ENCODE measurements at regions not wholly inside any gene's neighbourhood (a gene's known extent, or its start where the extent isn't known, plus 50 kb on each side); places are given as distances from the start of the nearest gene placed in this dataset.
A peak's percentile ranks its signal among the peaks of the same experiment; 100 is the strongest.

DNA sequence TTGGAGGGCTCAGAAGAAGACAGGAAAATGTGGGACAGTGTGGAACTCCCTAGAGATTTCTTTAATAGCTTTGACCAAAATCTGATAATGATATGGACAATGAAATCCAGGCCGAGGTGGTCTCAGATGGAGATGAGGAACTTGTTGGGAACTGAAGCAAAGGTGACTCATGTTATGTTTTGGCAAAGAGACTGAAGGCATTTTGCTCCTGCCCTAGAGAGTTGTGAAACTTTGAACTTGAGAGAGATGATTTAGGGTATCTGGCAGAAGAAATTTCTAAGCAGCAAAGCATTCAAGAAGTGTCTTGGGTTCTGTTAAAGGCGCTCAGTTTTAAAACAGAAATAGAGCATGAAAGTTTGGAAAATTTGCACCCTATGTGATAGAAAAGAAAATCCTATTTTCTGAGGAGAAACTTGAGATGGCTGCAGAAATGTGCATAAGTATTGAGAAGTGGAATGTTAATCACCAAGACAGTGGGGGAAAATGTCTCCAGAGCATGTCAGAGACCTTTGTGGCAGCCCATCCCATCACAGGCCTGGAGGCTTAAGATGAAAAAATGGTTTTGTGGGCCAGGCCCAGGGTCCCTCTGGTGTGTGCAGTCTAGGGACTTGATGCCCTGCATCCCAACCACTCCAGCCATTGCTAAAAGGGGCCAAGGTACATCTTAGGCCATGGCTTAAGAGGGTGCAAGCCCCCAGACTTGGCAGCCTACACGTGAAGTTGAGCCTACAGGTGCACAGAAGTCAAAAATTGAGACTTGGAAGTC lies 463.7 kb upstream of the TLE4 start:
- DNase-seq: no peak

DNA sequence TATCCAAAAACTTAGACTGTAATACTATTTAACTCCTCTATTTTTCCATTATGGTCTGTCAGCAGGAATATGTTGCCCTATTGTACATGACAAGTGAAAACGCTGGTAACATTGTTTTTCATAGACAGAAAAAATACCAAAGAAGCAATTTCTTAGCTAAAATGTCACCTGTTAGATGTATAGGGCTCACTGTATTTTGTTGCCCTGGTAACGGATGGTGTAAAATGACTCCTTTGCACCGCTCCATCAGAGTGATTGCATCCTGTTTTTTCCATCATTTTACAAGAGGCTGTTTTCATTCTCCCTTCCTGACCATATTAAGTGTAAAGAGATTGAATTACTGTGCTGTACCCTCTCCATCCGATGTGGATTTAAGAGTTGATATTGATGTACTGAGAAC lies 460.1 kb upstream of the TLE4 start:
- peak; percentile 88 for DNase-seq

DNA sequence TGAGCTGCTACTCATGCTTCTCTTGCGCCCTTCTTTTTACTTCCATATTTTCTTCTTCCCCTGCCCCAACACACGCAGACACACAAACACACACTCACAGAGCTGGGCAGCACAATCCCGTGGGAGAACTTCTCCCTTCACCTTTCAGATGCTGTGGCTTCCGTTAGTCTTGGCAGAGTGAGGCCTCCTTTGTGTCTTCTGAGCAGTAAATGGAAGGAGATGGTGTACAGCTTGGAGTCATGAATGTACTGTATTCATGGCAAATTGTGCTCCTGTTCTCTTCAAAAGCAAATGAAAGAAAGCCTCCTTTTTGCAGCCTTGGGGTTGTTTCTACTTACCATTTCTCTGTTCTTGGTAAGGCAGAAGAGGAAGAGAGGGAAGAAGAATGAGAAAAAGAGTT lies 456.6 kb upstream of the TLE4 start:
- DNase-seq: no peak

DNA sequence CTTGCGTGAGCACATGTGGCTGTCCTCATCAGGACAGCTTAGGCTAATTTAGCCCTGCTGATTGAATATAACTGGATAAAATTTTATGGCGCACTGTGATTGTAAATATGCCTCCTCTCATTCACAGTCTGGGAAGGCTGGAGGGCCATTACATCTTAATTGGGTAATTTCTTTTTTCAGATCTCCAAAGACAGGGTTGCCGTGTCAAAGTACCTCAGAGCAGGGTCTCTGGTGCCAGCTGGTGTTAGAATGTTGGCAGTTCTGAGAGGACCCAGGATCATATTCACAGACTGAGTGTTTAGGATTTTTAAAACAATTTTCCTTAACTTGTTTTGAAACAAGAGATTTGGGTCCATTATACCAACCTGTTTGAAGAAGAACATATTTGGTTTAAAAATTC lies 455.7 kb upstream of the TLE4 start:
- peak; percentile 65 for DNase-seq

DNA sequence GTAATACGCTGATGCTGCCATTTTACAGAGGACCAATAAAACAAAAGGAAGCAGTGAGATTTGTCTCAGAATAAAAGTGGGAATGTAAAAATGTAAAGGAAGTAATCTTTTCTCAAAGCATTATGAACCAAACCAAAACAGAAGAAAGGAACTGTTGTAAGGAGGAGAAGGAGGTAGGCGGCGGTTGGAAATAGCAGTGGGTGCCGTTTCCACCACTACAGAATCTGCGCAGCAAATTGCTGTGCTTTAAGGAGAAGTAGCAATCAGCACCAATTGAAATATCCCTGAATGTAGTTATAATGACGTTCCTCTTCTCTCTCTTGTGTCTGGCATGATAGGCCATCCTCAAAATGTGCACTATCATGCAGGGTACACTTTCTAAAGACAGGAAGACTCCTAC lies 455.1 kb upstream of the TLE4 start:
- no peak for DNase-seq

DNA sequence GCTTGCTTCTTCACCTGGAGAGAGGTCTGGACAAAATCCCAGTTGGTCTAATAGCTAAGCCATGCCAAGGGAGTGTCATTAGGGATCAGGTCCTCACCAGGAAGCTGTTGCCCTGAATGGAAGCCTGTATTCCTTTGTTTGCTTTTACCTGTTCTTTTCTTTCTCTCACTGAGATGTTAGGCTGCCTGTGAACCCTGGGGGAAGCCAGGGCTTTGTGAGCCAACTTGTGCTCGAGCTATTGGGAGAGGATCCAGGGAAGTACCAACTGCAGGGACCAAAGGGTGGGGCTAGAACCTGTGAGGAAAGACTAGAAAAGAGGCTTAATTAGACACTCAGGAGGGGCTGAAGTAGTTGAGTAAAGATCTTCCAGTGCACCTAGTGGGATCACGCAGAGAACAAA lies 451.2 kb upstream of the TLE4 start:
- peak; percentile 31 for DNase-seq

DNA sequence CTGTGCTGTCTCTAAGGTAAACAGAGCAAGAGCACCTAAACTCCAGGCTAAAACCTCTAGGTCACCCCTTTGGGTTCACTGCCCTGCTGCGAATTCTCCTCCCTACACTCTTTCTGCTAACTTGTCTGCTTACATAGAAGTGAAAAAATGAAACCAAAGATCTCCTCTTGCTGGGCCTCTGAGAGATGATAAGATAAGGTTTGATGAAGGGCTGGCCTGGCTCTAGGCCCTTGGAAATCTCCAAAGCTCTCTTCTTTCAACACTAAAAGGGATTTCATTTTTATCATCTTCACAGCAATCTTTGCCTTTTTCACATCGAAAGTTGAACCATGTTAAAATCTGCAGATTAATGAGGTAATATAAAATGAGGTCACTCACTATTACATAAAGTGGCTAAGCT lies 450.8 kb upstream of the TLE4 start:
- no peak for DNase-seq

DNA sequence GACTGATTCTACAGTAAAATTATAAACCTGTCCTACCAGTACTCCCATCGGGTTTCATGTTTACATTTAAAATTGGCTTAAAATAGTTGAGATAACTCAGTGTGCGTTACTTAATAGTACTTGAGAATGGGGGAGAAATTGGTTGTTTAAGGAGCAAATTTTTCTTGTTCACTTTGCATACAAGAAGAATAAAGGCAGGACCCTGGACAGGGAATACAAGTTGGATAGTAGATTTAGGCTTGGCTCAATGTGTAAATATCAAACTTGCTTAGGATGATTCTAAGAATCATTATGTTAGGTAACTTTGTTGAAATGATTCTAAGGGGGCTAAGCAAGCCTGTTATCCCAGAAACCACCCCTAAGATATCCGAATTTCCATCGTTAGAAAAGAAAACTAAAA lies 448.4 kb upstream of the TLE4 start:
- no peak for DNase-seq

DNA sequence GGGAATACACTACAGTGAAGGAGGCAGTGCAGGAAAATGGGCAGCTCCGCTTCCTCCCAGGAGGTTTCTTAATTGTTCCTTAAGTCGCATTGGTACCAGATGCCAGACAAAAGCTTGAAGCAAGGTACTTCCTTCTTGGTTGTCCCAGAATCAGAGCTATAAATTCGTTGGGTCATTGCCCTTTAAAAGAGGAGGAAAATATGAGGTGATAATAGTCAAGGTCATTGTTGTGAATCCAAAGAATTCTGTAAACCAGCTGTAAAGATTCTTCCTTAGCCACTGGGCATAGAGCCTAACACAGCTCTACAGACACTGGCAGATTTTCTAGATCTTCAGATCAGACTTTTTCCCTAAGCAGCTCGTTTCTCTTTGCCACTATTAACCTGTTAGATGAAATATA lies 444.1 kb upstream of the TLE4 start:
- no peak for DNase-seq

DNA sequence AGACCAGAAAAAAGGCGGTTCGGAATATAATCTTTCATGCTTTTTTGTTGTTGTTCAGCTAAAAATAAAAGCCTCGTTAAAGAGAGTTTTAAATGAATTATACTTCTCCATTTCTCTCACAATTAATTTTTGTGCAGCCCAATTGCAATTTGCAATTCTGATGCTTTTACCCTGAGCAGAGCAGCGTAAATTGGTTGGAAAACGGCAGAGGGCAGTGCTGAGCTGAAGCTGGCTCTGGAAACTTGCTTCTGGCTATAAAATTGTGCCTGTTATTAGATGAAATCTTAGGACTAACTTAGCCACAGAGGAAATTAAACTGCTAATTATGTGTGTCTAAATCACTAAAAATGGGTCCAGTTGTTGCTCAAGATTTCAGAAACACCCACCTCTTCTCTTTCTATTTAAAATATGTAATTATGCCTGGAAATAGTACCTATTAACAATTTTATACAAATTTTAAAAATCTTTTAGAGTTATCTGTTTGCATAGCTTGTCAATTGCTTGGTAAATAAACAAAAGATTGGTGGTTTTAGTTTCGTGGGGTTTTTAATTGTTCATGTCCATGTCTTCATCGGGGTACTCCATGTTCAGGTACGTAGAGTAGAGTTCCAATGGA lies 441.8 kb upstream of the TLE4 start:
- peak; percentile 45 for DNase-seq

DNA sequence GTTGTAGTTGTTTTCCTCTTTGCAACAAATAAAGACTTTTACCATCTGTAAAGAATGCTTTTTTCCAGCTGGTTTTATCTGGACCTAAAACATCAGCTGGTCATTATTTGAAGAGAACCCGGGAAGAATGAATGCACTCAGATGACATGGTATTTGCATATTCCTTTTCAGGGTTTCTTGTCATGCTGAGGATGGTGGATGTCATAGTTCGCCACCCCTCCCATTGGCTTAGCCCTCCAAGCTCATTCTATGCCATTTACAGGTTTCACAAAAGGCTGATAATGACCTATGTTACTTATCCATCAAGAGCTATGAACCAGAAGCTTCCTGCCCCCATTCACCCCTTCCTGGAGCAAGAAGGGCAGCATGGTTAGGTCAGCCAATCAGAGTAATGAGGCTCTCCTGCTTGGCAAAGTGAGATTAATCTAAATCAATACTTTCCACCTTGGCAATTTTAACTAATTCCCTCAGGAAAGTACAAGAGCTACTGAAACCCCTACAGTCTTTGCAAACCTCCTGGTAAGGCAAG lies 440.5 kb upstream of the TLE4 start:
- DNase-seq: no peak

DNA sequence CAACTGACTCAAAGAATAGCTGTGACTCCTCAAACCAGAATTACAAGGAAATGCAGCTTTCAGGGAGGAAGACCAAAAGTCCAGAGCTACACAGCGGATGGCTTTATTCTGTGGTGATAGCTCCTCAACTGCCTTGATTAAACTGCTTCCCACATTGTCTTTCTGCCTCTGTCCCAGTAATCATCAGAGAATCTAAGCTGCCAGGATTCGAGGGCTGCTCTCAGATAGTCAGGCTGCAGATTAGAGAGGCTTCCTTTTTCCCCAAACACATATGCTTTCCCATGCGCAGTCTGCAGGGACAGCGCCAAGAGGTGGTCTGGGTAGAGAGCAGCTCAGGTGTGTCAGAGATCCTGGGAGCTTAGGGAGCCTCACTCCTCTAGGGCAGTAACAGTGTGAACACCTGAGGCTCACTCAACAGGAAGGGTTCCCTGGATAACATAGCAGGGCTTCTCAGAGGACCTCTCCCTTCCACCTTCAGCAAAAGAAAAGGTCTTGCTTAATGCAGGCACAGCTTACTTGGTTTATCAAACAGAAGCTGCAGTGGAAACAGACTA lies 439.9 kb upstream of the TLE4 start:
- no peak for DNase-seq

DNA sequence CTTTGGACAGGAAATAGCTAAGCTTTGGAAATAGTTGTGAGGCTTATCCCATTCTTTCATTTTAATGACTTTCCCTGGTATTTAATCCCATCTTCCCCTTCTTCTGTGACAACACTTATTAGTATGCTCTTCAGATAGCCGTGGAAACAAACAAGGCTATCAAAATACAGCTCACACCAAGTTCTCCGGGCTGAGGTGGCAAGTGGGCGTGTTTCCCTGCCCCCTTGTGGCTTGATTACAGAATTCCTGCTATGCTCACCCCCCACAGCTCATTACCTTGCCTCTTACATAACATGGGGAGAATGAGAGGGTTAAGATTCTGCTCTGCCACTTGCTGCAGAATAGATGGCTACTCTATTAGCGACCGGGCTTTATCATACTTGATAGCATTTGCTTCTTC lies 437.1 kb upstream of the TLE4 start:
- peak; percentile 34 for DNase-seq

DNA sequence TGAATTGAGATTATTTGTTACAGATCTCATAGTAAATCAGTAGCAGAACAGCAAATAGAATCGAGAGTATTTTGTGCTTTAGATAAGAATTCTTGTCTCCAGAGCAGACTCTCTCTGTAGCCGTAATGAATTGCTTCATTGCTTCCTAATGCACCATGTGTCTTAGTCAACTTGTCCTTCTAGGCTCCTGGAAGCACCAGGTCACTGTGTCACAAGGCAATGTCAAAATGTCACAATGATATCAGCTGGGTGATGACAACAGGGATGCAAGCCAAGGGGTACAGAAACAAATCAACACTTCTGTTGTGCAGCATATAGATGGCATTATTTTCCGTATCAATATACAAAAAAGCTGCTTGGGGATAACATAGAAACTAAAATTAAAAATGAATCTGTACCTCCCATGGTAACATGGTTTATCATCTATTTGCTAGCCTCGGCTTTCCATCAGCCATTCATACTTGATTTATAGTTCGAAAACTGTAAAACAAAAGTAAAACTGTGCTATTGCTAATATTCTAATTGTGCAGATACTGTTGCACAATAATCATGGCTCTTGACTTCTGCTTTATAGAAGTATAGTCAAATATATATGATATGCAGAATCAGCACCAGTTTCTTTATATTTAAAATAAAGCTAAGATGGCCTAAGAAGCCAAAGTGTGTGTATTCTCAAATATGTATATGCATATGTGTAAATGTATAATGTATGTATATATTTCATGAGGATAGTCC lies 435.9 kb upstream of the TLE4 start:
- DNase-seq: no peak

DNA sequence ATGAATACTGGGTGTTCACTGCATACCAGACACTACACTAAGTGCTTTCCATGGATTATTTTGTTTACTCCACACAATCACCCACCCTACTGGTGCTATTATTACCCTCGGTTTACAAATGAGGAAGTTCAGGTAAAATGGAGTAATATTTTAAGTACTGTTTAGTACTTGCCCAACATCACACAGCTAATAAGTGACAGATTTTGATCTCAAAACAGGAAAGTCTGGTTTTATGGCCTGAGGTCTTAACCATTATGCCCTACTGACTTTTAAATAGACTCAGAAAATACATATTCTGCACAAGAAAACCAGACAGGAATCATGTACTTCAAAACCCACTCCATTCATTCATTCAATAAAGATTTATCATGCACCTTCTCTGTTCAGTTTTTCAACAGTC lies 431.0 kb upstream of the TLE4 start:
- DNase-seq: no peak

DNA sequence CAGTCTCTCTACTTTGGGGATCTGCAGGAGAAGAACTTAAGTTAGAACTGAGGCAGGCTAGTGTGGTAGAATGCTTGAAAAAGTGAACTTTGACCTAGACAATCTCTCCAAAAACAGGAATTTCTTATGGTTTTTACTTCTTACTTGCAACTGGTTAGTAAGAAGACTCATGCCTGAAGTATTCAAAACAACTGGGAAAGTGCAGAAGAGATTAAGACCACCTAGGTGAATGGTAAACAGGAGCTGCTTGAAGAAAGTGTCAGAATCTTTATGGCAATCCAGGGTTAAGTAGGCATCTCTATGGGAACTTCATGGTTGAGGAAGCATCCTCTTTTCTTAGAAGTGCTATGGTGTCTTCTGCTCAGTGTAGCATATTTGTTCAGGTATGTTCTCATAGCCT lies 428.6 kb upstream of the TLE4 start:
- DNase-seq: no peak

DNA sequence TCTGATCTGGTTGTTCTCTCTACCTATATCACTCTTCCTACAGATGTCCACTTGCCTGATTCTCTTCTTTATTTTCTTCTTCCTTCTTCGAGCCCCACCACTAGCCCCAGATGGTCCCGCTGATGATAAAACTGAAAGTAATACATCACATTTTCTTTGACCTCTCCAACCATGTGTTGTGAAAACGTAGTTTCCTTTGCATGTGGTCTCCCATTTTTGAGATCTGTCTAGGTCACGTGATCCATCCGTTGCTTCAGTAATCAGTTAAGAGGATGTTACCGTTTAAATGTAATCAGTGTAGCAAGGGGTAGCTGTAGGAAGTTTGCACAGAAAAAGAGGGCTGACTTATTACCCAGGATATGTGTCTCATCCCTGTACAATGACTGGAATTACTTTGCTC lies 426.3 kb upstream of the TLE4 start:
- no peak for DNase-seq

DNA sequence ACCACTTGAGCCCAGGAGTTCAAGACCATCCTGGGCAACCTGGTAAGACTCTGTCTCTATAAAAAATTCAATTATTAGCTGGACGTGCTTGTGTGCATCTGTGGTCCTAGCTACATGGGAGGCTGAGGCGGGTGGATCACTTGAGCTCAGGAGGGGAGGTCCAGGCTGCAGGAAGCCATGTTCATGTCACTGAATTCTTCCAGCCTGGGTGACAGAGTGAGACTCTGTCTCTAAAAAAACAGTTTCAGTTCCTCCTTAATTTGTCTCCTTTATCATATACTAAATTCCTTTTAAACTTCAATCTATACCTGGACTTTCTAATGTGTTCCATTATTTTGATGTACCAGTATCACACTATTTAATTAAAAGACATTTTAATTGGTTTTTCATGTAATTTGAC lies 422.2 kb upstream of the TLE4 start:
- DNase-seq: no peak

DNA sequence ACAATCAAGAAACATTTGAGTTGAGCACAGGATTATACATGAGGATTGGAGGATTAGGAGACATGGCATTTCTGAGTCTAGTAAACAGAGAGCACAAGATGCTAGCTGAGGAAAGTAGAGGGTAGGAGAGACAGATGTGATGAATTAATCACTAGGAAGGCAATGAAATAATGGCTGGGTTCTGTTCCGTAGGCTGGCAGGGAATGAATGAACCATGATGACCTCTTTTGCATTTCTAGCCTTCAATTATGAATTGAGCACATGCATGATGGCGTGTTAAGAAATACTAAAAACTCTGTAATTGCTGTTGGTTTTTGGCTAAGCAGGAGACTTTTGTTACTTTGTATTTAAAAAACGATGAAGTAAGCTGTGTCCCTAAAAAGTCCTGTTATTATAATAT lies 420.0 kb upstream of the TLE4 start:
- DNase-seq: no peak

DNA sequence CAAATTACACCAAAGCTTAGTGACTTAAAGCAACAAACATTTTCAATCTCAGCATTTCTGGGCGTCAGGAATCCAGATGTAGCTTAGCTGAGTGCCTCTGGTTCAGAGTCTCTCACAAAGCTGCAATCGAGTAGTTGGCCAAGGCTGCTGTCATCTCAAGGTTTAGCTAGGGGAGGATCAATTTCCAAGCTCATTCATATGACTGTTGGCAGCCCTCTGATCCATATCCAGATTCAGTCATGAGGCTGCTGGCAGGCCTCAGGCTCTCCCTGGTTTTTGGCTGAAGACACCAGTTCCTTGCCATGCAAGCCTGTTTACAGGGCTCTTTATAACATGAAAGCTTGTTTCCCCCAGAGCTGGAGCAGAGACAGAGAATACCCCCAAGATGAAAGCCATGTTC lies 419.5 kb upstream of the TLE4 start:
- no peak for DNase-seq

DNA sequence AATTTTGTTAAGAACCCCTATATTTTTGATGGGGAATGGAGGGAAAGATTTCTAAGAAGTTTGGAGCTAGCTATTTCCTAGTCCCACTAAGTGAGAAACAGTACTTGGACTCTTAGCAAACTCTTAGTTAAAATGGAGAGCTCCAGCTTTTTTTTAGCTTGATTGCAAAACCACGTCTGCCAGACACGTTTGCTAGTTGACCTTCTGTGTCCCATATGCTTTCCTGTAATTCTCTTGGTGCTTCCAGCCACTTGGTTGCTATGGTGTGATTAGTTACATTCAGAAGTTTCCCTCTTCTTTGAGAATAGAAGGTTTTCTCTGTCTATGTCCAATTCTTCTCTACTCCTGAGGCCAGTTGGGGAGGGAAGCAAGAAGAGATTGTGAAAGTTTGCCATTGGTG lies 417.0 kb upstream of the TLE4 start:
- DNase-seq: no peak

DNA sequence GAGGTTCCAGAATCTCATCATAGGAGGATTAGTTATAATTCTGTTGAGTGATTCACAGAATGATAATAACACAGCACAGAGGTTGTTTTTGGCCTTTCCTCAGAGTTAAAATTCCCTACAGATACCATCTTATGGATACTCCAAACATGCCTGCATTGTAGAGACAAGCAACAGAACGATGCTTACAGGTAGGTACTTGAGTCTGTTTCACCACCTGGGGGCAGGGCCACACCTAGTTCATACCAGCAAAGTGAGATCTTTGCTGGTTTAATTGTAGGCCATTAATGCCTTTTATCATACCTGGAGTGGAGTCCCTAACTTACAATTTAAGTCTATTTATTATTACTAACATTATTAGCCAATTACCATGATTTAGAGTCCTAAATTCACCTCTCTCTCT lies 416.5 kb upstream of the TLE4 start:
- DNase-seq: peak; percentile 14

DNA sequence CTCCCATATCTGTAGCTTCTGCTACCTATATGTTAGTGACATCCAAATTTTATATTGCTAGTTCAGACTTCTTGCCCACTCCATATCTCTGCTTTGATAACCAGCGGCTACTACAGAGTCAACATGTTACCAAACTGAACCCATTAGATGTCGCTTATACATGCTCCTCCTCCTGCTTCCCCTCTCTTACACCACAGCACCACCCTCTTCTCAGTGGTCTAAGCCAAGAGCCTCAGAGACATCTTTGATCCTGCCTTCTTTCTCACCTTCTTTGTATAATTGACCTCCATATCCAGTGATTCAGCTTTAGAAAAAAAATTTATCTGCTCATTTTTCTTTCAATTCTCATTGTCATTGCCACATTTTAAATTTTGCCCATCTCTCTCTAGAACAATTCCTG lies 408.2 kb upstream of the TLE4 start:
- no peak for DNase-seq

DNA sequence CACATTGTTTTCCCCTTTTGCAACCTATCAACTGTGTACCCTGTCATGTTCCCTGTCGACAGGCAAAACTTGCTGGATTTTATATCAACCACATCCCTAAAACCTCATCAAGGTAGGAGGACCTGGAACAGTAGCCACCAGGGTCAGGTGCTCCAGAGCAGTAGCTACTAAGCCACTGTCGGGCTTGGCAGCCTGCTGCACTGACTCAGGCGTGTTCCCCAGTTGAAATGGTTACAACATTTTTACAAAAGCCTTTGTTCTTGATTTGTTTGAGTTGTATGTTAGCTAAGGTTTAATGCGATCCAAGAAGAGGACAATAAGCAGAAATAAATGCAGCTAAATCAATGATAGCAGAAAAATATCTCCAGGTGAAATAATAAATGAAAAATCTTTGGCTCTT lies 407.4 kb upstream of the TLE4 start:
- no peak for DNase-seq
